K562 (cell line): ENCODE measurements at regions not wholly inside any gene's neighbourhood (a gene's known extent, or its start where the extent isn't known, plus 50 kb on each side); places are given as distances from the start of the nearest gene placed in this dataset.

Source experiments
- ATAC-seq: fragments of 200-7000 bp; cut with Tn5 transposase; 3 replicates; pipeline ENCODE4 v1.9.1; 2020; ENCODE audit warnings: moderate library complexity
- BruUV-seq: library from RNA; stranded (reverse); fragments of 400-500 nt; replicated peaks from 2 replicates; lab custom pipeline; 2021; lab: Mats Ljungman, UMichigan
- CTCF ChIA-PET: fragments of 300-600 bp; formaldehyde crosslinking; extraction: SDS; loops from one replicate; lab custom pipeline; 2021; ENCODE audit warnings: low intra/inter-chr PET ratio; lab: Yijun Ruan, JAX
- POLR2A ChIA-PET: fragments of 300-600, 350-650 bp; sonication (Branson Sonifier 250); formaldehyde crosslinking; extraction: SDS; loops from one replicate; lab custom pipeline; 2021; ENCODE audit warnings: antibody characterized with exemption, inconsistent platforms; lab: Yijun Ruan, JAX
- DNase-seq, 4 experiments: peaks; one replicate each; pipeline versions ENCODE4 v3.0.0 to v3.0.0-alpha.2; 2011 to 2018; ENCODE audit warnings: low spot score in 3 of 4, mixed read lengths in 3 of 4; ENCODE audit errors: extremely low read depth in 1 of 4
- FAIRE-seq: peaks from 2 replicates; lab custom pipeline; 2011; peaks lifted over from hg19 to GRCh38; lab: Jason Lieb, UNC
- H2AFZ ChIP-seq: 2 replicates; pipeline ENCODE4 v1.6.0; 2011; ENCODE audit warnings: low read depth, low read length, control low read depth, inconsistent platforms
- H3K27ac ChIP-seq: fragments of 200-600 bp; 3 replicates; pipeline ENCODE4 v1.8.0; 2011; ENCODE audit warnings: low read depth, mild to moderate bottlenecking, control low read depth, inconsistent platforms, low read length, moderate library complexity, mixed read lengths; ENCODE audit errors: extremely low read depth
- H3K27me3 ChIP-seq, 2 experiments: fragments of 300-600 bp in 1 of 2; 2 replicates in 1 of 2; 3 replicates in 1 of 2; pipeline versions ENCODE4 v1.6.0 to v1.8.0; 2011; ENCODE audit warnings: inconsistent platforms in 2 of 2, low read length in 2 of 2, mild to moderate bottlenecking in 1 of 2, mixed read lengths in 1 of 2, moderate library complexity in 1 of 2; ENCODE audit not compliant: control insufficient read depth in 2 of 2, insufficient read depth in 2 of 2
- H3K36me3 ChIP-seq: fragments of 300-600 bp; 3 replicates; pipeline ENCODE4 v1.8.0; 2011; ENCODE audit warnings: mild to moderate bottlenecking, low read length, inconsistent platforms; ENCODE audit not compliant: control insufficient read depth, insufficient read depth
- H3K4me1 ChIP-seq, 2 experiments: fragments of 200-600 bp in 1 of 2; replicated peaks in 1 of 2; 2 replicates in 1 of 2; 3 replicates in 1 of 2; pipeline versions ENCODE4 v1.5.1 to v1.8.0; 2011; ENCODE audit warnings: inconsistent platforms in 2 of 2, low read length in 2 of 2, mild to moderate bottlenecking in 1 of 2, mixed read lengths in 1 of 2, moderate library complexity in 1 of 2; ENCODE audit not compliant: control insufficient read depth in 2 of 2, insufficient read depth in 2 of 2
- H3K4me2 ChIP-seq: 2 replicates; pipeline ENCODE4 v1.6.1; 2011; ENCODE audit warnings: low read length, control low read depth, inconsistent platforms, mixed read lengths; ENCODE audit not compliant: insufficient read depth
- H3K4me3 ChIP-seq: fragments of 200-600 bp; sonication (generic), shearing (Covaris generic); 2 replicates; pipeline ENCODE4 v1.5.1; 2016; ENCODE audit warnings: control low read depth, inconsistent platforms
- H3K79me2 ChIP-seq: fragments of 200-600 bp; 3 replicates; pipeline ENCODE4 v1.8.0; 2011; ENCODE audit warnings: low read length, inconsistent platforms; ENCODE audit not compliant: control insufficient read depth, insufficient read depth
- H3K9ac ChIP-seq, 2 experiments: 2 replicates each; pipeline versions ENCODE4 v1.6.0 to v1.6.1; 2011; ENCODE audit warnings: low read depth in 2 of 2, low read length in 2 of 2, control low read depth in 1 of 2, inconsistent platforms in 1 of 2, mild to moderate bottlenecking in 1 of 2, mixed read lengths in 1 of 2; ENCODE audit not compliant: insufficient read depth in 1 of 2
- H3K9me1 ChIP-seq: one replicate; pipeline ENCODE4 v1.6.0; 2011; ENCODE audit warnings: inconsistent platforms, mild to moderate bottlenecking, low read length, moderate library complexity; ENCODE audit not compliant: control insufficient read depth, insufficient read depth
- H3K9me3 ChIP-seq: replicated peaks from 2 replicates; pipeline ENCODE4 v1.5.1; 2011; ENCODE audit warnings: low read depth, low read length, inconsistent platforms; ENCODE audit not compliant: control insufficient read depth, insufficient read depth
- H4K20me1 ChIP-seq: replicated peaks from 2 replicates; pipeline ENCODE4 v1.6.1; 2011; ENCODE audit warnings: low read length, inconsistent platforms, mixed read lengths; ENCODE audit not compliant: control insufficient read depth, insufficient read depth
- ATF4 ChIP-seq: fragments of 450-650 bp; formaldehyde crosslinking; IDR thresholded peaks from 2 replicates; pipeline ENCODE4 v1.4.0; 2022; ENCODE audit warnings: mild to moderate bottlenecking, moderate library complexity
- BCOR ChIP-seq: fragments of 450-650 bp; IDR thresholded peaks from 2 replicates; pipeline ENCODE4 v1.6.1; 2016
- CGGBP1 ChIP-seq: fragments of 250-450 bp; sonication (Bioruptor Pico); IDR thresholded peaks from 2 replicates; pipeline ENCODE4 v1.9.0; 2021; ENCODE audit warnings: mild to moderate bottlenecking
- COPS2 ChIP-seq: fragments of 450-650 bp; conservative IDR thresholded peaks from 2 replicates; pipeline ENCODE4 v1.6.1; 2016; ENCODE audit warnings: mild to moderate bottlenecking, moderate library complexity
- DACH1 ChIP-seq: fragments of 450-650 bp; IDR thresholded peaks from 2 replicates; pipeline ENCODE4 v1.6.1; 2018; ENCODE audit not compliant: partially characterized antibody
- ETS1 ChIP-seq: conservative IDR thresholded peaks from 2 replicates; pipeline ENCODE4 v1.6.1; 2011; ENCODE audit warnings: low read depth, mild to moderate bottlenecking, low read length; ENCODE audit not compliant: control insufficient read depth
- HINFP ChIP-seq: fragments of 450-650 bp; conservative IDR thresholded peaks from 2 replicates; pipeline ENCODE4 v1.6.1; 2016; ENCODE audit warnings: missing genetic modification characterization, low read depth, mild to moderate bottlenecking, control low read depth, missing compliant biosample characterization
- MLX ChIP-seq, 2 experiments: fragments of 450-650 bp in 1 of 2; sonication (generic) in 1 of 2; formaldehyde crosslinking; conservative IDR thresholded peaks; 2 replicates each; pipeline versions ENCODE4 v1.4.0 to v1.8.1; 2020 to 2022; ENCODE audit warnings: mild to moderate bottlenecking in 1 of 2, missing genetic modification reagents in 1 of 2
- NR1H2 ChIP-seq: sonication (generic); formaldehyde crosslinking; IDR thresholded peaks from 2 replicates; pipeline ENCODE4 v1.4.0; 2020; ENCODE audit warnings: mild to moderate bottlenecking, missing genetic modification reagents
- PHTF2 ChIP-seq: fragments of 250-450 bp; sonication (Bioruptor Pico); IDR thresholded peaks from 2 replicates; pipeline ENCODE4 v1.5.0; 2021; ENCODE audit warnings: mild to moderate bottlenecking
- TCF7 ChIP-seq: sonication (generic); IDR thresholded peaks from 2 replicates; pipeline ENCODE4 v1.6.1; 2016; ENCODE audit warnings: antibody characterized with exemption, borderline replicate concordance
- YY1 ChIP-seq, 3 experiments: IDR thresholded peaks; 2 replicates each; pipeline ENCODE4 v1.6.1; 2011; ENCODE audit warnings: low read length in 2 of 3, mild to moderate bottlenecking in 2 of 3, moderate library complexity in 2 of 3, borderline replicate concordance in 1 of 3, control low read depth in 1 of 3, low read depth in 1 of 3; ENCODE audit not compliant: insufficient read depth in 3 of 3, insufficient replicate concordance in 2 of 3, control insufficient read depth in 1 of 3, insufficient read length in 1 of 3; ENCODE audit errors: extremely low read depth in 1 of 3
- ZNF277 ChIP-seq: fragments of 250-450 bp; sonication (Bioruptor Pico); IDR thresholded peaks from 2 replicates; pipeline ENCODE4 v1.8.0; 2022; ENCODE audit warnings: inconsistent platforms, mild to moderate bottlenecking, moderate library complexity, borderline replicate concordance
- WGBS: fragments of 100-300 bp; shearing (Covaris generic); methylation state at CpG from one replicate; pipeline ENCODE4 v1.1.6; 2016; ENCODE audit warnings: low coverage, mixed read lengths; ENCODE audit not compliant: insufficient coverage; ENCODE audit errors: missing lambda C conversion rate; 5-methylcytosine and 5-hydroxymethylcytosine counted together
- in situ Hi-C: fragments of 300-500 bp; cut with MboI; formaldehyde crosslinking; loops from 4 replicates; pipeline ENCODE4 v1.15.0; 2018; ENCODE audit warnings: inconsistent platforms, mixed read lengths
- intact Hi-C: fragments of 100-400 bp; cut with micrococcal nuclease; formaldehyde crosslinking; loops from 2 replicates; pipeline ENCODE4 v1.14.2; 2022

GRCh38 chr4:3672465-3672831 lies 93.7 kb upstream of the ADRA2C start:
- intact Hi-C loops (no loop called here), in situ Hi-C loops (no loop called here)
- no peaks in the 10 kb centered on the region for H3K36me3 ChIP-seq
- ChIA-PET POLR2A (no interaction called here), CTCF (no interaction called here)
- H3K9me1 ChIP-seq = no peaks in the 10 kb centered on the region
- 0 out of 2 replicates have a peak, but pooled peaks cover 10% of the 10 kb centered on the region for H4K20me1 ChIP-seq
- no peak overlapping the region for H2AFZ ChIP-seq
- peaks cover 19 to 61% of the 10 kb centered on the region in 2 experiments for H3K27me3 ChIP-seq
- 0% methylated on average over 3 of the region's 3 CpGs for WGBS
- H3K9ac ChIP-seq = no peak overlapping the region
- no peak for ATAC-seq
- H3K4me1 ChIP-seq = peaks cover 0 to 4% of the 10 kb centered on the region in 2 experiments; a peak in 1 of 5 replicates
- FAIRE-seq = no peak
- no peak for DNase-seq
- no peak overlapping the region for H3K27ac ChIP-seq
- H3K9me3 ChIP-seq = no peaks in the 10 kb centered on the region
- no peak overlapping the region for H3K4me3 ChIP-seq
- no peak overlapping the region for H3K4me2 ChIP-seq
- no TSS peak for BruUV-seq
- no peaks in the 10 kb centered on the region for H3K79me2 ChIP-seq
- TF ChIP-seq MLX (CRISPR knock-in tag; conservative IDR thresholded peaks at IDR 0.05) (no peak), CGGBP1 (CRISPR knock-in tag) (no peak), NR1H2 (CRISPR knock-in tag) (no peak), HINFP (no peak), ETS1 (no peak), PHTF2 (CRISPR knock-in tag) (no peak), ZNF277 (CRISPR knock-in tag) (no peak), YY1 (IDR thresholded peaks at IDR 0.05; ENCODE audit: borderline replicate concordance in 1 of 3, control insufficient read depth in 1 of 3, extremely low read depth in 1 of 3, insufficient read depth in 3 of 3, insufficient read length in 1 of 3, insufficient replicate concordance in 2 of 3, low read depth in 1 of 3, low read length in 2 of 3) (no peak), COPS2 (no peak), BCOR (no peak), TCF7 (no peak), ATF4 (CRISPR knock-in tag) (no peak), DACH1 (no peak)
